Brain microvascular endothelial cell (primary cell): ENCODE measurements at regions not wholly inside any gene's neighbourhood (a gene's known extent, or its start where the extent isn't known, plus 50 kb on each side); places are given as distances from the start of the nearest gene placed in this dataset.

Experiments used
- DNase-seq: peaks from one replicate; pipeline ENCODE4 v3.0.0-alpha.2; 2020
- H3K27ac ChIP-seq: fragments of 250-450 bp; sonication (Bioruptor Pico); 2 replicates; pipeline ENCODE4 v1.5.1; 2020; ENCODE audit warnings: mild to moderate bottlenecking, moderate library complexity
- H3K27me3 ChIP-seq: fragments of 250-450 bp; sonication (Bioruptor Pico); replicated peaks from 2 replicates; pipeline ENCODE4 v1.5.1; 2020; ENCODE audit warnings: mild to moderate bottlenecking
- H3K36me3 ChIP-seq: fragments of 250-450 bp; sonication (Bioruptor Pico); replicated peaks from 2 replicates; pipeline ENCODE4 v1.5.1; 2020; ENCODE audit warnings: mild to moderate bottlenecking
- H3K4me3 ChIP-seq: 2 replicates; pipeline ENCODE4 v1.5.1; 2011; ENCODE audit warnings: low read depth, mild to moderate bottlenecking, control low read depth, low read length, moderate library complexity
- CTCF ChIP-seq: IDR thresholded peaks from 2 replicates; pipeline ENCODE4 v1.5.1; 2011; ENCODE audit warnings: low read depth, mild to moderate bottlenecking, moderate library complexity, low read length, control low read depth, inconsistent platforms; ENCODE audit errors: missing control alignments
- in situ Hi-C: cut with HindIII; loops from 2 replicates; pipeline ENCODE4 v1.10.0; 2017; ENCODE audit warnings: low sequenced_read_pairs, low pct_ligation_motif_present

- in situ Hi-C loops, result no loop called here
- Histone ChIP-seq H3K4me3 (no peak overlapping the region), H3K27me3 (no peaks in the 10 kb centered on the region), H3K36me3 (no peaks in the 10 kb centered on the region), H3K27ac (no peak overlapping the region)
- no peak for TF ChIP-seq CTCF
- DNase-seq, result no peak
These were observed 932.8 kb upstream of the SLITRK6 start for GRCh38 chr13:86731987-86732386.

GRCh38 chr13:86737334-86737932 is 933.7 kb upstream of the SLITRK5 start:
- in situ Hi-C loops, result no loop called here
- no peak for DNase-seq

GRCh38 chr13:86741762-86742285 is 929.3 kb upstream of the SLITRK5 start:
- H3K4me3 ChIP-seq, result no peak overlapping the region
- peak; percentile 15 for TF ChIP-seq CTCF
- DNase-seq, result no peak
- no peaks in the 10 kb centered on the region for H3K36me3 ChIP-seq
- no peak overlapping the region for H3K27ac ChIP-seq
- no peaks in the 10 kb centered on the region for H3K27me3 ChIP-seq
- in situ Hi-C loops, result no loop called here

More at GRCh38 chr13:86737334-86737932, 933.7 kb upstream of the SLITRK5 start:
- TF ChIP-seq CTCF, result no peak
- Histone ChIP-seq H3K36me3 (no peaks in the 10 kb centered on the region), H3K27me3 (no peaks in the 10 kb centered on the region), H3K4me3 (no peak overlapping the region), H3K27ac (no peak overlapping the region)

- H3K4me3 ChIP-seq, result no peak overlapping the region
- DNase-seq, result no peak
- no peak overlapping the region for H3K27ac ChIP-seq
- in situ Hi-C loops, result no loop called here
- no peak for TF ChIP-seq CTCF
- H3K36me3 ChIP-seq, result no peaks in the 10 kb centered on the region
- H3K27me3 ChIP-seq, result no peaks in the 10 kb centered on the region
These were observed 913.8 kb upstream of the SLITRK5 start for GRCh38 chr13:86757236-86757978.

- no peak for TF ChIP-seq CTCF
- in situ Hi-C loops, result no loop called here
- H3K27ac ChIP-seq, result no peak overlapping the region
- H3K4me3 ChIP-seq, result no peak overlapping the region
- no peak for DNase-seq
- H3K27me3 ChIP-seq, result no peaks in the 10 kb centered on the region
- no peaks in the 10 kb centered on the region for H3K36me3 ChIP-seq
These were observed 913.1 kb upstream of the SLITRK5 start for GRCh38 chr13:86758116-86758515.

- no peak overlapping the region for H3K27ac ChIP-seq
- no peak for DNase-seq
- TF ChIP-seq CTCF, result no peak
- H3K36me3 ChIP-seq, result no peaks in the 10 kb centered on the region
- in situ Hi-C loops, result no loop called here
- no peaks in the 10 kb centered on the region for H3K27me3 ChIP-seq
- H3K4me3 ChIP-seq, result no peak overlapping the region
These were observed 910.6 kb upstream of the SLITRK5 start for GRCh38 chr13:86760620-86761019.
